IMR-90 (cell line): ENCODE measurements at regions not wholly inside any gene's neighbourhood (a gene's known extent, or its start where the extent isn't known, plus 50 kb on each side); places are given as distances from the start of the nearest gene placed in this dataset.

Experiments
- ATAC-seq: fragments of 200-7000 bp; cut with Tn5 transposase; 2 replicates; pipeline ENCODE4 v1.9.1; 2020; ENCODE audit warnings: low read depth, mild to moderate bottlenecking, moderate library complexity
- BruUV-seq: library from RNA; stranded (reverse); fragments of 400-500 nt; replicated peaks from 2 replicates; lab custom pipeline; 2021; lab: Mats Ljungman, UMichigan
- CTCF ChIA-PET: fragments of 300-600 bp; formaldehyde crosslinking; extraction: SDS; loops from one replicate; lab custom pipeline; 2021; ENCODE audit warnings: antibody characterized with exemption; lab: Yijun Ruan, JAX
- POLR2A ChIA-PET: fragments of 300-600 bp; sonication (Branson Sonifier 250); formaldehyde crosslinking; loops from one replicate; lab custom pipeline; 2022; ENCODE audit warnings: antibody characterized with exemption; ENCODE audit not compliant: unreplicated experiment; lab: Charles Lee
- DNase-seq: peaks from one replicate; pipeline ENCODE4 v3.0.0; 2013
- H2AFZ ChIP-seq: replicated peaks from 2 replicates; pipeline ENCODE3; 2013; ENCODE audit warnings: low read length, mild to moderate bottlenecking; ENCODE audit not compliant: poor library complexity
- H2AK5ac ChIP-seq: 2 replicates; pipeline ENCODE4 v1.6.1; 2013; ENCODE audit warnings: low read depth, low read length, inconsistent platforms
- H2AK9ac ChIP-seq: replicated peaks from 2 replicates; pipeline ENCODE3; 2013; ENCODE audit warnings: mild to moderate bottlenecking, low read depth, low read length, moderate library complexity; ENCODE audit not compliant: poor library complexity
- H2BK120ac ChIP-seq: 2 replicates; pipeline ENCODE4 v1.6.1; 2013; ENCODE audit warnings: low read depth, low read length, inconsistent platforms
- H2BK15ac ChIP-seq: 3 replicates; pipeline ENCODE4 v1.6.1; 2013; ENCODE audit warnings: low read depth, low read length, inconsistent platforms
- H2BK20ac ChIP-seq: 2 replicates; pipeline ENCODE4 v1.6.1; 2013; ENCODE audit warnings: low read depth, mild to moderate bottlenecking, inconsistent platforms, low read length, moderate library complexity
- H2BK5ac ChIP-seq: 2 replicates; pipeline ENCODE4 v1.6.1; 2013; ENCODE audit warnings: mild to moderate bottlenecking, low read depth, low read length, inconsistent platforms; ENCODE audit not compliant: poor library complexity, severe bottlenecking
- H3K14ac ChIP-seq: replicated peaks from 2 replicates; pipeline ENCODE4 v1.6.1; 2013; ENCODE audit warnings: low read depth, low read length, inconsistent platforms
- H3K18ac ChIP-seq: 2 replicates; pipeline ENCODE4 v1.6.1; 2013; ENCODE audit warnings: low read depth, low read length, control low read depth
- H3K23ac ChIP-seq: 2 replicates; pipeline ENCODE4 v1.6.1; 2013; ENCODE audit warnings: low read depth, low read length, inconsistent platforms
- H3K27ac ChIP-seq: 2 replicates; pipeline ENCODE4 v1.5.1; 2013; ENCODE audit warnings: mild to moderate bottlenecking, control low read depth, low read length; ENCODE audit not compliant: insufficient read depth
- H3K27me3 ChIP-seq: 2 replicates; pipeline ENCODE4 v1.6.1; 2013; ENCODE audit warnings: low read length; ENCODE audit not compliant: control insufficient read depth, insufficient read depth
- H3K36me3 ChIP-seq: 2 replicates; pipeline ENCODE4 v1.6.1; 2013; ENCODE audit warnings: low read length, mixed read lengths; ENCODE audit not compliant: control insufficient read depth, insufficient read depth
- H3K4ac ChIP-seq: 2 replicates; pipeline ENCODE4 v1.6.1; 2013; ENCODE audit warnings: low read depth, low read length, inconsistent platforms
- H3K4me1 ChIP-seq: 2 replicates; pipeline ENCODE4 v1.6.1; 2013; ENCODE audit warnings: low read length, mixed read lengths; ENCODE audit not compliant: control insufficient read depth, insufficient read depth
- H3K4me2 ChIP-seq: 2 replicates; pipeline ENCODE4 v1.6.1; 2013; ENCODE audit warnings: low read depth, mild to moderate bottlenecking, control low read depth, low read length, moderate library complexity
- H3K4me3 ChIP-seq: 2 replicates; pipeline ENCODE4 v1.5.1; 2013; ENCODE audit warnings: low read depth, mild to moderate bottlenecking, control low read depth, low read length, moderate library complexity; ENCODE audit not compliant: insufficient read depth
- H3K56ac ChIP-seq: 2 replicates; pipeline ENCODE4 v1.6.1; 2013; ENCODE audit warnings: low read length, inconsistent platforms; ENCODE audit not compliant: insufficient read depth; ENCODE audit errors: extremely low read depth
- H3K79me1 ChIP-seq, 2 experiments: 2 replicates each; pipeline ENCODE4 v1.6.1; 2013; ENCODE audit warnings: low read length in 2 of 2, inconsistent platforms in 1 of 2, low read depth in 1 of 2
- H3K9ac ChIP-seq: 2 replicates; pipeline ENCODE4 v1.6.1; 2013; ENCODE audit warnings: low read depth, low read length, control low read depth
- H3K9me1 ChIP-seq: 2 replicates; pipeline ENCODE4 v1.6.1; 2013; ENCODE audit warnings: low read length, inconsistent platforms; ENCODE audit not compliant: insufficient read depth
- H3K9me3 ChIP-seq: 2 replicates; pipeline ENCODE4 v1.6.1; 2013; ENCODE audit warnings: low read length; ENCODE audit not compliant: control insufficient read depth, insufficient read depth
- H4K20me1 ChIP-seq: 2 replicates; pipeline ENCODE4 v1.6.1; 2013; ENCODE audit warnings: low read length, inconsistent platforms; ENCODE audit not compliant: insufficient read depth
- H4K5ac ChIP-seq: 2 replicates; pipeline ENCODE4 v1.6.1; 2013; ENCODE audit warnings: mild to moderate bottlenecking, low read depth, low read length, control low read depth
- H4K8ac ChIP-seq, 2 experiments: 2 replicates each; pipeline ENCODE4 v1.6.1; 2013; ENCODE audit warnings: low read depth in 2 of 2, low read length in 2 of 2, control low read depth in 1 of 2, inconsistent platforms in 1 of 2
- H4K91ac ChIP-seq: 2 replicates; pipeline ENCODE4 v1.6.1; 2013; ENCODE audit warnings: low read depth, low read length, inconsistent platforms; ENCODE audit not compliant: insufficient read depth
- BHLHE40 ChIP-seq: fragments of 150-350 bp; IDR thresholded peaks from 2 replicates; pipeline ENCODE4 v1.6.1; 2016; ENCODE audit warnings: mild to moderate bottlenecking, low read depth, low read length
- CEBPB ChIP-seq: IDR thresholded peaks from 2 replicates; pipeline ENCODE4 v1.6.1; 2012; ENCODE audit warnings: low read depth, low read length, improper control_type of control experiment
- CHD1 ChIP-seq: IDR thresholded peaks from 2 replicates; pipeline ENCODE4 v1.6.1; 2012; ENCODE audit warnings: low read depth, low read length, improper control_type of control experiment
- CTCF ChIP-seq: conservative IDR thresholded peaks from 2 replicates; pipeline ENCODE4 v1.5.1; 2012; ENCODE audit warnings: mild to moderate bottlenecking, low read depth, low read length, improper control_type of control experiment
- FOS ChIP-seq: fragments of 150-350 bp; IDR thresholded peaks from 2 replicates; pipeline ENCODE4 v1.6.1; 2016; ENCODE audit warnings: low read depth, low read length
- MAFK ChIP-seq: IDR thresholded peaks from 2 replicates; pipeline ENCODE4 v1.6.1; 2012; ENCODE audit warnings: low read depth, low read length, improper control_type of control experiment
- MAZ ChIP-seq: IDR thresholded peaks from 2 replicates; pipeline ENCODE4 v1.6.1; 2012; ENCODE audit warnings: low read depth, mild to moderate bottlenecking, low read length, improper control_type of control experiment, moderate library complexity, borderline replicate concordance
- MXI1 ChIP-seq: IDR thresholded peaks from 2 replicates; pipeline ENCODE4 v1.6.1; 2012; ENCODE audit warnings: low read depth, mild to moderate bottlenecking, low read length, moderate library complexity, borderline replicate concordance
- NFE2L2 ChIP-seq: fragments of 150-350 bp; IDR thresholded peaks from 2 replicates; pipeline ENCODE4 v1.6.1; 2016; ENCODE audit warnings: low read depth, mild to moderate bottlenecking, low read length
- POLR2A ChIP-seq: IDR thresholded peaks from 2 replicates; pipeline ENCODE4 v1.6.1; 2012; ENCODE audit warnings: mild to moderate bottlenecking, low read depth, low read length
- RAD21 ChIP-seq: IDR thresholded peaks from 2 replicates; pipeline ENCODE4 v1.6.1; 2012; ENCODE audit warnings: low read length, improper control_type of control experiment
- RCOR1 ChIP-seq: IDR thresholded peaks from 2 replicates; pipeline ENCODE4 v1.6.1; 2012; ENCODE audit warnings: mild to moderate bottlenecking, low read length, improper control_type of control experiment; ENCODE audit not compliant: insufficient replicate concordance
- RFX5 ChIP-seq: IDR thresholded peaks from 2 replicates; pipeline ENCODE4 v1.8.0; 2012; ENCODE audit warnings: low read depth, mild to moderate bottlenecking, low read length, moderate library complexity
- SMC3 ChIP-seq: fragments of 150-350 bp; IDR thresholded peaks from 2 replicates; pipeline ENCODE4 v1.6.1; 2016; ENCODE audit warnings: low read depth, mild to moderate bottlenecking, antibody characterized with exemption, low read length, moderate library complexity
- USF2 ChIP-seq: fragments of 150-350 bp; IDR thresholded peaks from 2 replicates; pipeline ENCODE4 v1.6.1; 2017; ENCODE audit warnings: mild to moderate bottlenecking, antibody characterized with exemption, low read length, low read depth
- WGBS, 2 experiments: methylation state at CpG; one replicate each; pipeline versions ENCODE4 v1.1.5 to v1.1.7; 2013; ENCODE audit warnings: missing lambda C conversion rate in 2 of 2; ENCODE audit not compliant: insufficient read length in 1 of 2; ENCODE audit errors: extremely low coverage in 2 of 2; 5-methylcytosine and 5-hydroxymethylcytosine counted together
- dilution Hi-C: fragments of 300-500 bp; cut with HindIII; formaldehyde crosslinking; loops from one replicate; pipeline ENCODE4 v1.14.3; 2018; ENCODE audit warnings: low sequenced_read_pairs; ENCODE audit not compliant: unreplicated experiment
- in situ Hi-C: fragments of 300-500 bp; cut with MboI; formaldehyde crosslinking; loops from 3 replicates; pipeline ENCODE4 v1.14.3; 2019; ENCODE audit warnings: low sequenced_read_pairs, inconsistent platforms, mixed read lengths
- intact Hi-C: fragments of 100-400 bp; cut with micrococcal nuclease; formaldehyde crosslinking; loops from 2 replicates; pipeline ENCODE4 v1.10.0; 2022
- TF ChIP-seq, protein P1 (sequence below): fragments of 150-350 bp; IDR thresholded peaks from 2 replicates; pipeline ENCODE4 v1.6.1; 2016; ENCODE audit warnings: low read depth, mild to moderate bottlenecking, low read length, moderate library complexity, borderline replicate concordance

- no peak overlapping the region for H2BK120ac ChIP-seq
- POLR2A ChIA-PET: no interaction called here
- H3K9ac ChIP-seq: no peak overlapping the region
- WGBS, 2 experiments: 81% methylated on average over 3 of the region's 4 CpGs; no CpG with 5 or more reads in 1 of the 2 experiments
- H3K18ac ChIP-seq: no peak overlapping the region
- in situ Hi-C loops: no loop called here
- no peak overlapping the region for H2AK5ac ChIP-seq
- no peak overlapping the region for H2AK9ac ChIP-seq
- H2BK15ac ChIP-seq: no peak overlapping the region
- H2BK20ac ChIP-seq: no peak overlapping the region
- no peak for DNase-seq
- H4K20me1 ChIP-seq: no peaks in the 10 kb centered on the region
- peaks cover 4% of the 10 kb centered on the region for H3K4me1 ChIP-seq
- H3K9me1 ChIP-seq: 0 out of 2 replicates have a peak, but pooled peaks cover 2% of the 10 kb centered on the region
- no peaks in the 10 kb centered on the region for H3K27me3 ChIP-seq
- no peak overlapping the region for H3K14ac ChIP-seq
- H4K91ac ChIP-seq: no peak overlapping the region
- H4K5ac ChIP-seq: no peak overlapping the region
- H3K23ac ChIP-seq: no peak overlapping the region
- no TSS peak for BruUV-seq
- ATAC-seq: no peak
- no peaks in the 10 kb centered on the region for H3K79me1 ChIP-seq
- dilution Hi-C loops: no loop called here
- no peak overlapping the region for H4K8ac ChIP-seq
- H3K4ac ChIP-seq: no peak overlapping the region
- no peak overlapping the region for H3K4me2 ChIP-seq
- no peak overlapping the region for H2BK5ac ChIP-seq
- no peak overlapping the region for H3K56ac ChIP-seq
- H3K4me3 ChIP-seq: no peak overlapping the region
- CTCF ChIA-PET: no interaction called here
- intact Hi-C loops: no loop called here
- no peak overlapping the region for H3K27ac ChIP-seq
- H2AFZ ChIP-seq: no peak overlapping the region
- no peaks in the 10 kb centered on the region for H3K36me3 ChIP-seq
- no peak for TF ChIP-seq BHLHE40
- no peak for TF ChIP-seq NFE2L2
- no peak for TF ChIP-seq RAD21
- TF ChIP-seq MXI1: no peak
- no peak for TF ChIP-seq MAZ
- no peak for TF ChIP-seq USF2
- no peak for TF ChIP-seq CHD1
- TF ChIP-seq CEBPB: no peak
- no peak for TF ChIP-seq FOS
- TF ChIP-seq SMC3: no peak
- no peak for TF ChIP-seq RCOR1
- TF ChIP-seq MAFK: no peak
- TF ChIP-seq, protein P1, sequence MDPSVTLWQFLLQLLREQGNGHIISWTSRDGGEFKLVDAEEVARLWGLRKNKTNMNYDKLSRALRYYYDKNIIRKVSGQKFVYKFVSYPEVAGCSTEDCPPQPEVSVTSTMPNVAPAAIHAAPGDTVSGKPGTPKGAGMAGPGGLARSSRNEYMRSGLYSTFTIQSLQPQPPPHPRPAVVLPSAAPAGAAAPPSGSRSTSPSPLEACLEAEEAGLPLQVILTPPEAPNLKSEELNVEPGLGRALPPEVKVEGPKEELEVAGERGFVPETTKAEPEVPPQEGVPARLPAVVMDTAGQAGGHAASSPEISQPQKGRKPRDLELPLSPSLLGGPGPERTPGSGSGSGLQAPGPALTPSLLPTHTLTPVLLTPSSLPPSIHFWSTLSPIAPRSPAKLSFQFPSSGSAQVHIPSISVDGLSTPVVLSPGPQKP: no peak
- TF ChIP-seq RFX5: no peak
- TF ChIP-seq POLR2A: no peak
- TF ChIP-seq CTCF: no peak
- no peaks in the 10 kb centered on the region for H3K9me3 ChIP-seq
These were observed 420.7 kb upstream of the TRIB2 start for GRCh38 chr2:12295856-12296519.
